ENCODE measurements at regions not wholly inside any gene's neighbourhood (a gene's known extent, or its start where the extent isn't known, plus 50 kb on each side); places are given as distances from the start of the nearest gene placed in this dataset.

DNA sequence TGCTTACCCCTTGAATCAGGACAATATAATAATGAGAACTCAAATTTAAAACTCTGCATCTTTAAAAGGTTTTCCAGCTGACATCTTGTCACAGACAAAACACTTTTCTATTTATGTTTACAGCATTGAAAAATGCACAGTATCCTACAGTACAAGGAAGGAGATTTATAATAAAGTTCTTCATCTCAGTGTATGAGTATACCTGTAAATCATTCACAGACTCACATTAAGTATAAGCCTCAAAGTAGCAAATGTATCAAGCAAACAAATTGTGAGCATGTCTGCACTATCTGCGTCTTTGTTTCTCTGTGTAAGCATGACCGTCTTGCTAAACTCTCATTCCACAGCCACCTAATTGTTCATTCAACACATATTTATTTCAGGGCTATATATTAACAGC lies 52.8 kb downstream of the PPP1R2C start:
- no peak for DNase-seq (ENCODE audit: low read depth)

- DNase-seq (ENCODE audit: low read depth), result no peak
Observed at GRCh38 chrX:42720209-42720608, 57.8 kb downstream of the PPP1R2C start.

- DNase-seq (ENCODE audit: low read depth), result no peak
Observed at GRCh38 chrX:42715701-42716262, 62.2 kb downstream of the PPP1R2C start.

DNA sequence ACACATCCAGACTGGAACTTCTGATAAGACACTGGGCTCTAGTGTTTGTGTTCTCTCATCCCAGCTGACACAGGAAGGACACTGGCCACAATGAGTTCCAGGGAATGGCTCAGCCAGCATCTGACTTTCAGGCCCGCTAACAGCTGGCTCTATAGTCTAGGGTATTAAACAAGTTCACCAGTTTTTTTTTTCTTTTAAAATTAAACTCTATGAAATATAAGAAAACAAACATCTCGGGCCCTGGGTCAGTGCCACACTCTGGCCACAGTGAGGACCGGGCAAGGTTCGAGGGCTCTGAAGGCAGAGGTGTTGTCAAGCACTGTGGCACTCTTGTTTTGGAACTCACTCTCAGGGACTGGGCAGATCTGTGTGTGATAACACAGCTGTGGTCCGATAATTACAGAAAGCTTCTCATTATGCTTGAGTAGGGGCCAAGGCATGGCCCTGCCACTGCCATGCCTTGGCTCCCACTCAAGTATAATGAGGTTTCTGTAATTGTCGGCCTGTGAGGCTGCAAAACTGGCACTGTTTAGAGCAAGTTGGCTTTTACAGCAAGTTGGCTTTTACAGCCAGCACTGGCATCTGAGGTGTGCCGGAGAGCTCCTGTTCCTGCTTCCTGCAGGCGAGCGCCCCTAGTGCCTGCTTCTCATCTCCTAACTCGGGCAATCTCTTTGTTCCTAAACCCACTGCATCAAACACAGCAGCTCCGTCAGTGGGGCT lies 62.8 kb downstream of the PPP1R2C start:
- no peak for DNase-seq (ENCODE audit: low read depth)

DNA sequence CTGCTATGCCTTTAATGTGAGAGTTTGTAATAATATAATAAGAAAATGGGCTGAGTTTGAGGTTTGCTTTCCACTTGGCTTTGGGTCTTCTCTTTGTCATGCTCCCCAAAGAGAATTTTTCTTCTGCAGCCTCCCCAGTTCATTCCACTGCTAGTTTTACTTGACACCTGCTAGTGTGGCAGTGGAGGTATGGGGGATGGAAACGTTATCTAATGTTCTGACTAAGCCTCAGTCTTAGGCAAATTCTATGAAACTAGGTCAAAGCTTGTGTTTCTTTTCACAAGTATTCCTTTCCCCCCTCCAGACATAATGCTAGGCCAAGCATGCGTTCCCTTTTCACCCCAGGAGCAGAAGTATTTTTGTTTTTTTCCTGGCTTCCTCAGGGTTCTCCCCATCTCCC lies 67.5 kb downstream of the PPP1R2C start:
- no peak for DNase-seq (ENCODE audit: low read depth)

- DNase-seq (ENCODE audit: low read depth), result no peak
Observed at GRCh38 chrX:42708222-42708621, 69.7 kb downstream of the PPP1R2C start.

GRCh38 chrX:42707742-42708141 lies 70.2 kb downstream of the PPP1R2C start:
- DNase-seq (ENCODE audit: low read depth), result no peak

DNA sequence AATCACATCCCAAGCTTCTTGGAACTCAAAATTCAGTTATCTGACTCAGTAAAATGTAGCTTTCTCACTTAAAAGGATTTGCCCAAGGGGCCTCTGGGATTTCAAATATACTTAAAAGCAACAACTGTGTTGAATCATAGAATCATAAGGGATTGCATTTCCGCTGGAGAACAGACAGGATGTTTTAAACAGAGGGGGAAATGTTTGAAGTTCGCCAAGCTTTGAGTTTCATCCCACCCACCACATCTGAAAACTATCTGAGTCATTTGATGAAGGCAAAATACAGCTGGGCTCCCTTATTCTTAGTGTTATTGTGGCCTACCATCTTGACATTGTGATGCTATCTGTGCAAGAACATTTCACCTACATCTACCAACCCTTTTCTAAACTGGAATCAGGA lies 73.5 kb downstream of the PPP1R2C start:
- DNase-seq (ENCODE audit: low read depth), result no peak

GRCh38 chrX:42697544-42697943 lies 80.4 kb downstream of the PPP1R2C start:
- DNase-seq (ENCODE audit: low read depth), result no peak

- no peak for DNase-seq (ENCODE audit: low read depth)
Observed at GRCh38 chrX:42696536-42697124, 81.3 kb downstream of the PPP1R2C start.

DNA sequence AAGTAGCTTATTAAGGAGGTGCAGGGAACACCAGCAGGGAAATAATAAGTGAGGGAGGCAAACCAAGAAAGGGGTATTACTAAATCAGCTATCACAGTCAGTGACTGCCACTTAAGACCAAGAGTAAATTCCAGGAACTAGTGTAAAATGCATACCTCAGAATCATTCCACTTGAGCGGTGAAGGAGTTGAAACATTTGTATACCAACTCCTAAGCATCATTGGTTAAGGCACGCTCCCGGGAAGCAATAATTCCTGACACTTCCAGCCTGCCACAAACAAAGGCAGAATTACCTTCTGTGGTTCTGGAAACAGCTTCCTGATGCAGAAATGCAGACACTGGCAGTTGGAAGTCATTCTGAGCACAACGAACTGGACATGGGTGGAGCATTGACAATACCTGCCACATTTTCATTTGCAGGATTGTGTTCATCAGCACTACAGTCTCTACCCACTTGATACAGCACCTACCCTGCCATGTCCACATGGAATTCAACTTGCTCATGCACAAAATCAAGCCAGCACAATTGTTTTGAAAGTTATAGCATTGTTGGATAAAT lies 82.1 kb downstream of the PPP1R2C start:
- DNase-seq (ENCODE audit: low read depth), result no peak

GRCh38 chrX:42694260-42694815 lies 83.6 kb downstream of the PPP1R2C start:
- DNase-seq (ENCODE audit: low read depth), result no peak

- no peak for DNase-seq (ENCODE audit: low read depth)
Observed at GRCh38 chrX:42691196-42691595, 86.8 kb downstream of the PPP1R2C start.

DNA sequence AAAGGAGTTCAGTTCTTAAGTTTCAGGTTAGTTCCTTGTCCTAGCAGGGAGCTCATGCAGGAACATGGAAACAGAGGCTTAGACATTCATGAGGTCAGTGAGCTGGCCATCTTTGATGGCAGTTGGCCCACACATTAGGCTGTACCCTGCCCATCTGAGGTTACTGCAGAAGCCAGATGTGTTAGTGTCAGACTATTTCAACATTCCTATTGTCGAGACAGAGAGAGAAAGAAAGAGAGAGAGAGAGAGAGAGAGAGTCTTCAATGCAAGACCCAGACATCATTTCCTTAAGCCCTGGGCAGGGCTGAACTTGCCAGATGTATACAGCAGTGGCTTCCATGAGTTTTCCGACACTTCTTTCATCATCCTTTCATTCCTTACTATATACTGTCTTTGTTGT lies 91.3 kb downstream of the PPP1R2C start:
- DNase-seq (ENCODE audit: low read depth), result no peak

DNA sequence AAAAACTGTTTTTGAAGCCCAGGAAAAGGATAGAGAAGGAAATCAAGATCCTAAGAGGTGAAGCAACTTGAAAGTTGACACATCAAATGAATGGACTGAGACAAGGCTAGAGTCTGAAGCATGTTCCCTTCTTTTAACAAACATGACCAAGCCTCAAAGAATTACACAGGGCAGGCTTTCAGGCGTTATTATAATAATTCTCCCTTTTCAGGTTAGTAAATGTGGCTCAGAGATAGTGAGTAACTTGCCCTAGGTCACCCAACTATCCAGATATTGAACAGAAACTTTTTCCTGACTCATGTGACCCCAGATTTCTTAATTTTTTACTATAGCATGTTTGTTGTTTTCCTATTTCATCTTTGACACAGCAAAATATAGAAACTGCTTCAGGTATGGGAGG lies 91.7 kb downstream of the PPP1R2C start:
- no peak for DNase-seq (ENCODE audit: low read depth)

GRCh38 chrX:42684065-42684464 lies 93.9 kb downstream of the PPP1R2C start:
- DNase-seq (ENCODE audit: low read depth), result no peak

DNA sequence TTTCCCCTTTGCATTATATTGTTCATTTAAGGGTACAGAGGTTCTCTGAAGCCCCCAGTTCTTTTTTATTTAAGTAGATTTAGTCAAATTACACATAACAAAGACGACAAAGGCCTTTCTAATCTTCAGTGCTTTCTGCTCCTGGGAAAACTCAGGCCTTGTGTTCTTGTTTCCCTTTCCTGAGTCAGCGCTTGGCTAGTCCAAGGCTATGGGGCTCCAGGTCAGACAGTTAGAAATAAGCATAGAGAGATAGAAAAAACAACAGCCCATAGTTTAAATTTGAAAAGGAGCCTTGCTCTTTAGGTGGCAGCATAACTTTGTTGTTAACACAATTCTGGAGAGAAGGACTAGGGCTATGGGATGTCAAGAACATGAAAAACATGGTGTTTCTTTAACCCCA lies 97.3 kb downstream of the PPP1R2C start:
- DNase-seq (ENCODE audit: low read depth), result no peak

GRCh38 chrX:42678133-42678532 lies 99.8 kb downstream of the PPP1R2C start:
- DNase-seq (ENCODE audit: low read depth), result no peak

DNA sequence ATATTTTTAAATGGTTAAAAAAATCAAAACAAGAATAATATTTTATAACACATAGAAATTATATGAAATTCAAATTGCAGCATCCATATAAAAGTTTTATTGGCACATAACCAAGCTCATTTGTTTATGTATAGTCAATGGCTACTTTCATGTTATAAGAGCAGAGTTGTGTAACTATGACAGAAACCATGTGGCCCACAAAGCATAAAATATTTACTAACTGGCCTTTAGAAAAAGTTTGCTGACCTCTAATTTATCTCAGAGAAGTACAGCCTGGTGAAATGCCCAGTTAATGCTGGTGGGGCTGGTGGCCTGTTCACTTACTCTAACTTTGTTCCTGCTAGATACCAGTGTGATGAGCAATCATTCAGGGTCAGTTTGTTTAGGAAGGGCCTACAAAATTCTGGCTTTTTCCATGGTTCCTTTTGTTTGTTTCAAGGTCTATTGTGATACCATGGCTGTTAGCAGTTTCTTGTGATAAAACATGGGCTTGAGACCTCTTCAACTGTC lies 104.6 kb downstream of the PPP1R2C start:
- no peak for DNase-seq (ENCODE audit: low read depth)

- DNase-seq (ENCODE audit: low read depth), result no peak
Observed at GRCh38 chrX:42664680-42665079, 113.3 kb downstream of the PPP1R2C start.

DNA sequence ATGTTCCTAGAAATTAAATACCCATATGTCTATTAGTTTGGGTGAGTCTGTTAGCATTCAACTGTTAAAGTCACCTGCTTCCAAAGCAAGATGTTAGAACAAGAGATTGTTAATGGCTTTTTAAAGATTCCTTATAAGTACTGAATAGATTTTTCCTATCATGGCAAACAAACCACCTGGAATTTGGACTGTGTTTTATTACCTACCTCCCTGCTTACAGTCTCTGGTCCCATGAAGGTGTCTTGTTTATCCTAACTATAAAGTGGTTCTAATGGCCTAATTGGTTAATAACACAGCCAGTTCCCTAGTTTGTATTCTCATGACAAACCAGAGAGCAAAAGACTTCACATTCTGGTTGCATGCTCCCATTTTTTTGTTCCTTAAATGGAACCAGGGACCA lies 149.5 kb downstream of the PPP1R2C start:
- no peak for DNase-seq (ENCODE audit: low read depth)

DNA sequence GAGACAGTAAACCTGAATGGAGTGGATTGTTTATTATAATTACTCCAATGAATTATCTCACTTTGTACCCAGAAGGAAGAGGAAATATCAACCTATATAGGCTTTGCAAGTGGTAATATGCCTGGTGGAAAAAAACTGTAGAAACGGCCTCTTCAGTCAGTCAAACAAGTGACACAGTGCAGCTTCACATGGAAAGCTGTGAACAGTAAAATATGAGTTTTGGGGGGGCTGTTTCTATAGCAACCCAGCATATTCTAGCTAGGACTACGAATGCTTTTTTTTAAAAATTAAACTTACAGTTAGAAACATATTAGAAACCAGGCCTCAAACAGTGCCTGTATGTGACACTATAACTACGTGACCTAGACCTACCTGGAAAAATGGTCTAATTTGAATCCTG lies 150.1 kb downstream of the PPP1R2C start:
- DNase-seq (ENCODE audit: low read depth), result no peak

- no peak for DNase-seq (ENCODE audit: low read depth)
Observed at GRCh38 chrX:42624524-42624923, 153.4 kb downstream of the PPP1R2C start.

All from ELR (cell line).